CD8-positive, alpha-beta memory T cell (primary cell): ENCODE measurements at regions not wholly inside any gene's neighbourhood (a gene's known extent, or its start where the extent isn't known, plus 50 kb on each side); places are given as distances from the start of the nearest gene placed in this dataset.
"Not testable (repeated sequence)": the region's sequence is repeated elsewhere in the genome, so short reads cannot be mapped to it uniquely, and the experiment has no call there.

Source experiments
- CTCF ChIA-PET: fragments of 350-600 bp; sonication (Branson Sonifier 250); formaldehyde crosslinking; loops from one replicate; lab custom pipeline; 2021; ENCODE audit warnings: antibody characterized with exemption; lab: Charles Lee
- POLR2A ChIA-PET: fragments of 350-600 bp; sonication (Branson Sonifier 250); formaldehyde crosslinking; loops from one replicate; lab custom pipeline; 2021; ENCODE audit warnings: antibody characterized with exemption; lab: Charles Lee
- DNase-seq, 5 donors: peaks; one replicate each; pipeline versions ENCODE4 v3.0.0 to v3.0.0-alpha.2; 2020 to 2022; ENCODE audit warnings: mixed read lengths in 1 of 5
- H3K27ac ChIP-seq: one replicate; pipeline ENCODE4 v1.7.0; 2013; ENCODE audit warnings: low read depth, mild to moderate bottlenecking, low read length, moderate library complexity
- H3K27me3 ChIP-seq: 2 replicates; pipeline ENCODE4 v1.7.0; 2013; ENCODE audit warnings: low read length, mild to moderate bottlenecking; ENCODE audit not compliant: insufficient read depth, poor library complexity, severe bottlenecking
- H3K36me3 ChIP-seq: 2 replicates; pipeline ENCODE4 v1.7.0; 2013; ENCODE audit warnings: mild to moderate bottlenecking, low read length, moderate library complexity; ENCODE audit not compliant: insufficient read depth
- H3K4me1 ChIP-seq: 2 replicates; pipeline ENCODE4 v1.7.0; 2013; ENCODE audit warnings: mild to moderate bottlenecking, low read length, moderate library complexity; ENCODE audit not compliant: insufficient read depth
- H3K4me3 ChIP-seq: 2 replicates; pipeline ENCODE4 v1.7.0; 2013; ENCODE audit warnings: mild to moderate bottlenecking, low read length
- H3K9me3 ChIP-seq: 2 replicates; pipeline ENCODE4 v1.7.0; 2013; ENCODE audit warnings: mild to moderate bottlenecking, low read length
- H3K27ac Mint-ChIP-seq, 8 donors: one replicate each; pipeline ENCODE4 v1.8.0; 2020 to 2021; ENCODE audit warnings: mixed read lengths in 8 of 8, mild to moderate bottlenecking in 6 of 8, inconsistent platforms in 3 of 8, moderate library complexity in 3 of 8
- H3K27me3 Mint-ChIP-seq, 2 donors: one replicate each; pipeline ENCODE4 v1.8.0; 2020 to 2021; ENCODE audit warnings: mixed read lengths in 2 of 2, mild to moderate bottlenecking in 1 of 2, moderate library complexity in 1 of 2
- H3K36me3 Mint-ChIP-seq, 3 donors: one replicate each; pipeline ENCODE4 v1.8.0; 2020 to 2021; ENCODE audit warnings: mixed read lengths in 3 of 3, inconsistent platforms in 1 of 3, mild to moderate bottlenecking in 1 of 3
- H3K4me1 Mint-ChIP-seq, 3 donors: one replicate each; pipeline ENCODE4 v1.8.0; 2020 to 2021; ENCODE audit warnings: mixed read lengths in 3 of 3, inconsistent platforms in 1 of 3, mild to moderate bottlenecking in 1 of 3
- H3K4me3 Mint-ChIP-seq, 7 donors: one replicate each; pipeline ENCODE4 v1.8.0; 2020 to 2021; ENCODE audit warnings: mixed read lengths in 7 of 7, mild to moderate bottlenecking in 6 of 7, moderate library complexity in 4 of 7, inconsistent platforms in 2 of 7
- H3K9me3 Mint-ChIP-seq, 5 donors: one replicate each; pipeline ENCODE4 v1.8.0; 2020 to 2022; ENCODE audit warnings: mixed read lengths in 5 of 5, mild to moderate bottlenecking in 3 of 5, moderate library complexity in 2 of 5, inconsistent platforms in 1 of 5

- Histone ChIP-seq H3K36me3 (no peaks in the 10 kb centered on the region), H3K27ac (no peak overlapping the region), H3K27me3 (no peaks in the 10 kb centered on the region), H3K9me3 (peaks cover 13% of the 10 kb centered on the region), H3K4me1 (no peaks in the 10 kb centered on the region), H3K4me3 (no peak overlapping the region)
- Mint-ChIP-seq H3K4me3 (no peak overlapping the region), H3K36me3 (peaks cover 3 to 40% (median 8%) of the 10 kb centered on the region in 3 donors), H3K27me3 (peaks cover 0 to 15% of the 10 kb centered on the region in 2 donors), H3K27ac (no peak overlapping the region), H3K9me3 (peaks cover 21 to 36% (median 28%) of the 10 kb centered on the region in 5 donors), H3K4me1 (no peaks in the 10 kb centered on the region)
- no peak for DNase-seq
- CTCF ChIA-PET: no interaction called here
- POLR2A ChIA-PET: no interaction called here
Observed at GRCh38 chr1:45258059-45258650, 51.8 kb upstream of the ZSWIM5 start.

GRCh38 chr1:45259053-45259452, 52.6 kb upstream of the ZSWIM5 start:
- no peaks in the 10 kb centered on the region for H3K4me1 Mint-ChIP-seq
- H3K4me1 ChIP-seq: no peaks in the 10 kb centered on the region
- no peaks in the 10 kb centered on the region for H3K36me3 ChIP-seq
- no peak overlapping the region for H3K27ac ChIP-seq
- H3K27me3 Mint-ChIP-seq: peaks cover 0 to 18% of the 10 kb centered on the region in 2 donors
- H3K9me3 ChIP-seq: peaks cover 13% of the 10 kb centered on the region
- no peaks in the 10 kb centered on the region for H3K27me3 ChIP-seq
- CTCF ChIA-PET: no interaction called here
- H3K9me3 Mint-ChIP-seq: peaks cover 21 to 36% (median 28%) of the 10 kb centered on the region in 5 donors
- POLR2A ChIA-PET: no interaction called here
- peaks cover 3 to 40% (median 8%) of the 10 kb centered on the region in 3 donors for H3K36me3 Mint-ChIP-seq
- no peak for DNase-seq
- H3K27ac Mint-ChIP-seq: no peak overlapping the region
- no peak overlapping the region for H3K4me3 ChIP-seq
- no peak overlapping the region for H3K4me3 Mint-ChIP-seq

GRCh38 chr1:45260244-45260643, 53.8 kb upstream of the ZSWIM5 start:
- CTCF ChIA-PET: no interaction called here
- Mint-ChIP-seq H3K4me1 (no peaks in the 10 kb centered on the region), H3K36me3 (peaks cover 3 to 33% (median 8%) of the 10 kb centered on the region in 3 donors), H3K27ac (no peak overlapping the region), H3K9me3 (peaks cover 21 to 36% (median 28%) of the 10 kb centered on the region in 5 donors), H3K27me3 (peaks cover 0 to 13% of the 10 kb centered on the region in 2 donors), H3K4me3 (no peak overlapping the region)
- Histone ChIP-seq H3K27me3 (no peaks in the 10 kb centered on the region), H3K4me1 (no peaks in the 10 kb centered on the region), H3K4me3 (no peak overlapping the region), H3K36me3 (no peaks in the 10 kb centered on the region), H3K9me3 (peaks cover 13% of the 10 kb centered on the region), H3K27ac (no peak overlapping the region)
- POLR2A ChIA-PET: no interaction called here
- DNase-seq: no peak

GRCh38 chr1:45263132-45263531, 56.7 kb upstream of the ZSWIM5 start:
- Histone ChIP-seq H3K36me3 (no peaks in the 10 kb centered on the region), H3K4me1 (no peaks in the 10 kb centered on the region), H3K27ac (no peak overlapping the region), H3K9me3 (peaks cover 11% of the 10 kb centered on the region), H3K27me3 (no peaks in the 10 kb centered on the region), H3K4me3 (no peak overlapping the region)
- H3K36me3 Mint-ChIP-seq: peaks cover 0 to 24% (median 4%) of the 10 kb centered on the region in 3 donors
- no peaks in the 10 kb centered on the region for H3K4me1 Mint-ChIP-seq
- no peak overlapping the region for H3K4me3 Mint-ChIP-seq
- H3K9me3 Mint-ChIP-seq: peaks cover 11 to 21% (median 15%) of the 10 kb centered on the region in 5 donors
- ChIA-PET CTCF (no interaction called here), POLR2A (no interaction called here)
- H3K27me3 Mint-ChIP-seq: peaks cover 3 to 13% of the 10 kb centered on the region in 2 donors
- no peak overlapping the region for H3K27ac Mint-ChIP-seq
- DNase-seq: no peak

- Histone ChIP-seq H3K4me3 (no peak overlapping the region), H3K27ac (no peak overlapping the region), H3K36me3 (no peaks in the 10 kb centered on the region), H3K27me3 (no peaks in the 10 kb centered on the region), H3K9me3 (no peaks in the 10 kb centered on the region), H3K4me1 (no peaks in the 10 kb centered on the region)
- no peaks in the 10 kb centered on the region for H3K4me1 Mint-ChIP-seq
- H3K4me3 Mint-ChIP-seq: peak overlapping the region in 1 of 7 donors; percentile 3
- peaks cover 0 to 7% (median 4%) of the 10 kb centered on the region in 5 donors for H3K9me3 Mint-ChIP-seq
- peaks cover 3 to 13% of the 10 kb centered on the region in 2 donors for H3K27me3 Mint-ChIP-seq
- no peak overlapping the region for H3K27ac Mint-ChIP-seq
- ChIA-PET POLR2A (no interaction called here), CTCF (no interaction called here)
- H3K36me3 Mint-ChIP-seq: peaks cover 0 to 8% (median 0%) of the 10 kb centered on the region in 3 donors
- DNase-seq: no peak
Observed at GRCh38 chr1:45265244-45265643, 58.8 kb upstream of the ZSWIM5 start.

GRCh38 chr1:45266151-45266801, 59.9 kb upstream of the ZSWIM5 start:
- no peaks in the 10 kb centered on the region for H3K4me1 ChIP-seq
- H3K27me3 ChIP-seq: no peaks in the 10 kb centered on the region
- Mint-ChIP-seq H3K4me1 (no peaks in the 10 kb centered on the region), H3K36me3 (no peaks in the 10 kb centered on the region), H3K27ac (no peak overlapping the region), H3K27me3 (peaks cover 3 to 7% of the 10 kb centered on the region in 2 donors), H3K4me3 (no peak overlapping the region), H3K9me3 (peaks cover 0 to 5% (median 0%) of the 10 kb centered on the region in 5 donors)
- CTCF ChIA-PET: no interaction called here
- DNase-seq: no peak
- no peaks in the 10 kb centered on the region for H3K9me3 ChIP-seq
- H3K4me3 ChIP-seq: no peak overlapping the region
- peak overlapping the region; percentile 65 for H3K27ac ChIP-seq
- POLR2A ChIA-PET: no interaction called here
- H3K36me3 ChIP-seq: no peaks in the 10 kb centered on the region

- H3K27me3 ChIP-seq, H3K9me3 ChIP-seq, H3K9me3 Mint-ChIP-seq, DNase-seq, H3K4me3 Mint-ChIP-seq, POLR2A ChIA-PET, CTCF ChIA-PET, H3K36me3 Mint-ChIP-seq, H3K4me1 Mint-ChIP-seq, H3K27ac Mint-ChIP-seq, H3K36me3 ChIP-seq, H3K4me3 ChIP-seq, H3K27ac ChIP-seq, H3K4me1 ChIP-seq, H3K27me3 Mint-ChIP-seq: not testable (repeated sequence)
Observed at GRCh38 chr1:45268310-45268709, 58.4 kb upstream of the HPDL start.

- DNase-seq, H3K27me3 ChIP-seq, H3K4me1 Mint-ChIP-seq, H3K36me3 ChIP-seq, H3K9me3 Mint-ChIP-seq, H3K27ac Mint-ChIP-seq, H3K4me1 ChIP-seq, H3K27ac ChIP-seq, H3K36me3 Mint-ChIP-seq, POLR2A ChIA-PET, H3K27me3 Mint-ChIP-seq, CTCF ChIA-PET, H3K4me3 ChIP-seq, H3K4me3 Mint-ChIP-seq, H3K9me3 ChIP-seq: not testable (repeated sequence)
Observed at GRCh38 chr1:45272267-45272666, 54.4 kb upstream of the HPDL start.
